Body of pancreas (tissue), 4 donors: ENCODE measurements at regions not wholly inside any gene's neighbourhood (a gene's known extent, or its start where the extent isn't known, plus 50 kb on each side); places are given as distances from the start of the nearest gene placed in this dataset.

Source experiments
- CTCF ChIP-seq, 7 experiments: fragments of 450-650 bp in 4 of 7; fragments of 200-600 bp in 3 of 7; sonication (generic) in 3 of 7; IDR thresholded peaks; one replicate each; pipeline ENCODE4 v1.5.1; 2016 to 2019; ENCODE audit warnings: antibody characterized with exemption in 7 of 7
- POLR2A ChIP-seq, 3 donors: fragments of 450-650 bp; IDR thresholded peaks; one replicate each; pipeline ENCODE4 v1.6.1; 2016; ENCODE audit warnings: antibody characterized with exemption in 3 of 3, mild to moderate bottlenecking in 2 of 3

- TF ChIP-seq CTCF (IDR thresholded peaks at IDR 0.05) (no peak), POLR2A (IDR thresholded peaks at IDR 0.05) (no peak)
Measured at GRCh38 chr20:51176446-51176845, 153.5 kb upstream of the KCNG1 start.
